H9 (cell line): ENCODE measurements at regions not wholly inside any gene's neighbourhood (a gene's known extent, or its start where the extent isn't known, plus 50 kb on each side); places are given as distances from the start of the nearest gene placed in this dataset.
A peak's percentile ranks its signal among the peaks of the same experiment; 100 is the strongest.

ENCODE experiments used
- DNase-seq: peaks from one replicate; pipeline ENCODE4 v3.0.0-alpha.2; 2017
- H2AFZ ChIP-seq: one replicate; pipeline ENCODE4 v1.6.1; 2013; ENCODE audit warnings: mild to moderate bottlenecking, low read length, control low read depth, moderate library complexity
- H2AK5ac ChIP-seq: 2 replicates; pipeline ENCODE4 v1.6.1; 2013; ENCODE audit warnings: low read length, control low read depth, mixed read lengths; ENCODE audit not compliant: insufficient read length
- H2BK120ac ChIP-seq: one replicate; pipeline ENCODE4 v1.6.1; 2013; ENCODE audit warnings: low read depth, mild to moderate bottlenecking, low read length, control low read depth, inconsistent platforms; ENCODE audit not compliant: poor library complexity, severe bottlenecking
- H2BK12ac ChIP-seq: 2 replicates; pipeline ENCODE4 v1.6.1; 2013; ENCODE audit warnings: low read length, control low read depth, mixed read lengths, low read depth; ENCODE audit not compliant: insufficient read length
- H2BK15ac ChIP-seq: 2 replicates; pipeline ENCODE4 v1.6.1; 2013; ENCODE audit warnings: low read depth, low read length, control low read depth
- H2BK20ac ChIP-seq: one replicate; pipeline ENCODE4 v1.6.1; 2013; ENCODE audit warnings: low read depth, mild to moderate bottlenecking, low read length, control low read depth, inconsistent platforms; ENCODE audit not compliant: poor library complexity, severe bottlenecking
- H2BK5ac ChIP-seq: 2 replicates; pipeline ENCODE4 v1.6.1; 2013; ENCODE audit warnings: low read length, control low read depth, mixed read lengths; ENCODE audit not compliant: insufficient read length
- H3K14ac ChIP-seq: 2 replicates; pipeline ENCODE4 v1.6.1; 2013; ENCODE audit warnings: low read length, control low read depth; ENCODE audit not compliant: insufficient read depth
- H3K18ac ChIP-seq: 2 replicates; pipeline ENCODE4 v1.6.1; 2013; ENCODE audit warnings: low read depth, mild to moderate bottlenecking, mixed read lengths, low read length, control low read depth; ENCODE audit not compliant: insufficient read length
- H3K23ac ChIP-seq: 2 replicates; pipeline ENCODE4 v1.6.1; 2013; ENCODE audit warnings: low read length, control low read depth, mixed read lengths, low read depth; ENCODE audit not compliant: insufficient read length
- H3K23me2 ChIP-seq: 2 replicates; pipeline ENCODE4 v1.6.1; 2013; ENCODE audit warnings: low read depth, mild to moderate bottlenecking, mixed read lengths, low read length, control low read depth; ENCODE audit not compliant: insufficient read length, poor library complexity, severe bottlenecking
- H3K27ac ChIP-seq: 2 replicates; pipeline ENCODE4 v1.5.1; 2013; ENCODE audit warnings: low read length, control low read depth, mixed read lengths, low read depth; ENCODE audit not compliant: insufficient read length
- H3K27me3 ChIP-seq: 2 replicates; pipeline ENCODE4 v1.6.1; 2013; ENCODE audit warnings: low read length, control low read depth, inconsistent platforms; ENCODE audit not compliant: insufficient read depth
- H3K4ac ChIP-seq: 2 replicates; pipeline ENCODE4 v1.6.1; 2013; ENCODE audit warnings: low read depth, mild to moderate bottlenecking, control low read depth, inconsistent platforms, low read length, moderate library complexity
- H3K4me1 ChIP-seq: 2 replicates; pipeline ENCODE4 v1.6.1; 2013; ENCODE audit warnings: low read length, control low read depth, inconsistent platforms; ENCODE audit not compliant: insufficient read depth
- H3K4me2 ChIP-seq: 2 replicates; pipeline ENCODE4 v1.6.1; 2013; ENCODE audit warnings: low read length, control low read depth, mixed read lengths; ENCODE audit not compliant: insufficient read length, insufficient read depth
- H3K56ac ChIP-seq: 2 replicates; pipeline ENCODE4 v1.6.1; 2013; ENCODE audit warnings: low read depth, mild to moderate bottlenecking, mixed read lengths, low read length, control low read depth; ENCODE audit not compliant: insufficient read length
- H3K79me1 ChIP-seq: 2 replicates; pipeline ENCODE4 v1.6.1; 2013; ENCODE audit warnings: low read depth, mild to moderate bottlenecking, moderate library complexity, low read length, control low read depth, inconsistent platforms; ENCODE audit not compliant: insufficient read depth, poor library complexity, severe bottlenecking
- H3K79me2 ChIP-seq: 2 replicates; pipeline ENCODE4 v1.6.1; 2013; ENCODE audit warnings: low read length, control low read depth, inconsistent platforms; ENCODE audit not compliant: insufficient read depth
- H3K9ac ChIP-seq: 2 replicates; pipeline ENCODE4 v1.6.1; 2013; ENCODE audit warnings: low read length, control low read depth, mixed read lengths; ENCODE audit not compliant: insufficient read length; ENCODE audit errors: extremely low read depth
- H3K9me3 ChIP-seq: one replicate; pipeline ENCODE4 v1.6.1; 2013; ENCODE audit warnings: low read depth, low read length, inconsistent platforms; ENCODE audit not compliant: control insufficient read depth
- H3T11ph ChIP-seq: one replicate; pipeline ENCODE4 v1.6.1; 2013; ENCODE audit warnings: mild to moderate bottlenecking, low read length, control low read depth, inconsistent platforms
- H4K20me1 ChIP-seq: one replicate; pipeline ENCODE4 v1.6.1; 2013; ENCODE audit not compliant: control insufficient read depth, insufficient read length, insufficient read depth
- H4K5ac ChIP-seq: 2 replicates; pipeline ENCODE4 v1.6.1; 2013; ENCODE audit warnings: low read depth, mild to moderate bottlenecking, mixed read lengths, low read length, control low read depth; ENCODE audit not compliant: insufficient read length
- H4K8ac ChIP-seq: replicated peaks from 2 replicates; pipeline ENCODE4 v1.6.1; 2013; ENCODE audit warnings: low read length, control low read depth, mixed read lengths, low read depth; ENCODE audit not compliant: insufficient read length
- H4K91ac ChIP-seq: 2 replicates; pipeline ENCODE4 v1.6.1; 2013; ENCODE audit warnings: low read depth, mild to moderate bottlenecking, moderate library complexity, mixed read lengths, low read length, control low read depth; ENCODE audit not compliant: insufficient read length
- H3K27ac Mint-ChIP-seq, 3 experiments: 2 replicates in 2 of 3; 3 replicates in 1 of 3; pipeline ENCODE4 v1.8.0; 2020 to 2021; ENCODE audit warnings: mixed read lengths in 3 of 3, mild to moderate bottlenecking in 1 of 3, moderate library complexity in 1 of 3
- H3K27me3 Mint-ChIP-seq: 2 replicates; pipeline ENCODE4 v1.8.0; 2021; ENCODE audit warnings: low read depth, mild to moderate bottlenecking, moderate library complexity, mixed read lengths
- H3K36me3 Mint-ChIP-seq, 3 experiments: 2 replicates in 2 of 3; 3 replicates in 1 of 3; pipeline ENCODE4 v1.8.0; 2020 to 2021; ENCODE audit warnings: low read depth in 3 of 3, mixed read lengths in 3 of 3; ENCODE audit not compliant: insufficient read depth in 1 of 3
- H3K4me1 Mint-ChIP-seq, 2 experiments: 2 replicates each; pipeline ENCODE4 v1.8.0; 2020; ENCODE audit warnings: mixed read lengths in 2 of 2
- H3K4me3 Mint-ChIP-seq, 2 experiments: 2 replicates in 1 of 2; 3 replicates in 1 of 2; pipeline ENCODE4 v1.8.0; 2020 to 2021; ENCODE audit warnings: mild to moderate bottlenecking in 2 of 2, mixed read lengths in 2 of 2, moderate library complexity in 1 of 2
- H3K9me3 Mint-ChIP-seq, 2 experiments: 2 replicates in 1 of 2; 3 replicates in 1 of 2; pipeline ENCODE4 v1.8.0; 2020; ENCODE audit warnings: mild to moderate bottlenecking in 2 of 2, mixed read lengths in 2 of 2, moderate library complexity in 1 of 2
- CTCF ChIP-seq: fragments of 200-600 bp; sonication (generic); conservative IDR thresholded peaks from 3 replicates; pipeline ENCODE4 v1.8.0; 2021; ENCODE audit warnings: antibody characterized with exemption, mild to moderate bottlenecking
- WGBS: extraction: QIAGEN DNeasy Blood & Tissue Kit; methylation state at CpG from one replicate; pipeline ENCODE4 v1.1.7; 2013; ENCODE audit warnings: missing lambda C conversion rate, low lambda C conversion rate, mixed read lengths; ENCODE audit not compliant: insufficient read length; ENCODE audit errors: extremely low coverage; 5-methylcytosine and 5-hydroxymethylcytosine counted together

GRCh38 chr2:42957109-42957860 lies 164.9 kb upstream of the HAAO start:
- H2AK5ac ChIP-seq: no peak overlapping the region
- no peak overlapping the region for H2AFZ ChIP-seq
- no peak overlapping the region for H2BK120ac ChIP-seq
- H3K36me3 Mint-ChIP-seq: no peaks in the 10 kb centered on the region
- H2BK5ac ChIP-seq: no peak overlapping the region
- no peaks in the 10 kb centered on the region for H4K20me1 ChIP-seq
- no peaks in the 10 kb centered on the region for H3K9me3 ChIP-seq
- peak overlapping the region in 1 of 3 experiments; percentile 71; a peak in 1 of 7 replicates for H3K27ac Mint-ChIP-seq
- no peaks in the 10 kb centered on the region for H3K79me2 ChIP-seq
- no peak overlapping the region for H3K27ac ChIP-seq
- no peak overlapping the region for H3K4ac ChIP-seq
- no peak overlapping the region for H3K4me3 Mint-ChIP-seq
- H3K23ac ChIP-seq: no peak overlapping the region
- no peak overlapping the region for H2BK15ac ChIP-seq
- H3K4me1 Mint-ChIP-seq: peaks cover 61 to 63% of the 10 kb centered on the region in 2 experiments
- peaks cover 6% of the 10 kb centered on the region; the same call in 1 of the 2 replicates for H3K4me1 ChIP-seq
- peak overlapping the region; percentile 4; the same call in 1 of the 2 replicates for H3K14ac ChIP-seq
- no peak overlapping the region for H3T11ph ChIP-seq
- H3K27me3 Mint-ChIP-seq: peaks cover 9% of the 10 kb centered on the region
- no peaks in the 10 kb centered on the region for H3K79me1 ChIP-seq
- H4K5ac ChIP-seq: no peak overlapping the region
- no peak overlapping the region for H3K4me2 ChIP-seq
- H3K18ac ChIP-seq: no peak overlapping the region
- no peaks in the 10 kb centered on the region for H3K9me3 Mint-ChIP-seq
- TF ChIP-seq CTCF: no peak; the same call in 2 of the 3 replicates
- no peak overlapping the region for H3K9ac ChIP-seq
- H2BK20ac ChIP-seq: no peak overlapping the region
- H2BK12ac ChIP-seq: no peak overlapping the region
- no peaks in the 10 kb centered on the region for H3K23me2 ChIP-seq
- no peaks in the 10 kb centered on the region for H3K27me3 ChIP-seq
- no peak for DNase-seq
- H4K91ac ChIP-seq: no peak overlapping the region
- WGBS: no CpG with 5 or more reads among the region's 11 CpGs
- no peak overlapping the region for H3K56ac ChIP-seq
- H4K8ac ChIP-seq: no peak overlapping the region
